ENCODE measurements at regions not wholly inside any gene's neighbourhood (a gene's known extent, or its start where the extent isn't known, plus 50 kb on each side); places are given as distances from the start of the nearest gene placed in this dataset.

DNA sequence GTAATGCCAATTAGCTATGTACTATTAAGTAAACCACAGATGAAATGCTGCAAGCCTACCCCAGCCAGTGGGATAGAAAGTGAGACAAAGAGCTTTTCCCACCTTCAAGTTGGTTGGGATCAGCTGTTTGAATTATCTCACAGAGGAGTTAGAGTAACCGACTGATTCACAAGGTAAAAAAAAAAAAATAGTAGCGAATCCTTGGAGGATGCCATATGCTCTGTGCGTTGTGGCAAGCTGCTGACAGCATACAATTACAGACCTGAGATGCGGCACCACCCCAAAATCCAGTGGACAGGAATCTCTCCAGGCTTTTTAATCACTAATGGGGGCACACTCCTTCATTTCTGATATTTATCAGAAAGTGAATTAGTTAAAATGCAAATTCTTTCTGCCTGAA is 157.0 kb upstream of the RMST start:
- H3K27ac ChIP-seq (ENCODE audit: low read length) = peak overlapping the region; percentile 24
- H4K20me1 ChIP-seq (ENCODE audit: insufficient read depth) = no peaks in the 10 kb centered on the region
- no peaks in the 10 kb centered on the region for H3K79me2 ChIP-seq (replicated peaks; ENCODE audit: insufficient read depth, low read length)
- H3K36me3 ChIP-seq (ENCODE audit: insufficient read depth, low read length) = no peaks in the 10 kb centered on the region
- no peak overlapping the region for H2AFZ ChIP-seq (ENCODE audit: low read depth, low read length)
- TF ChIP-seq, protein P1, sequence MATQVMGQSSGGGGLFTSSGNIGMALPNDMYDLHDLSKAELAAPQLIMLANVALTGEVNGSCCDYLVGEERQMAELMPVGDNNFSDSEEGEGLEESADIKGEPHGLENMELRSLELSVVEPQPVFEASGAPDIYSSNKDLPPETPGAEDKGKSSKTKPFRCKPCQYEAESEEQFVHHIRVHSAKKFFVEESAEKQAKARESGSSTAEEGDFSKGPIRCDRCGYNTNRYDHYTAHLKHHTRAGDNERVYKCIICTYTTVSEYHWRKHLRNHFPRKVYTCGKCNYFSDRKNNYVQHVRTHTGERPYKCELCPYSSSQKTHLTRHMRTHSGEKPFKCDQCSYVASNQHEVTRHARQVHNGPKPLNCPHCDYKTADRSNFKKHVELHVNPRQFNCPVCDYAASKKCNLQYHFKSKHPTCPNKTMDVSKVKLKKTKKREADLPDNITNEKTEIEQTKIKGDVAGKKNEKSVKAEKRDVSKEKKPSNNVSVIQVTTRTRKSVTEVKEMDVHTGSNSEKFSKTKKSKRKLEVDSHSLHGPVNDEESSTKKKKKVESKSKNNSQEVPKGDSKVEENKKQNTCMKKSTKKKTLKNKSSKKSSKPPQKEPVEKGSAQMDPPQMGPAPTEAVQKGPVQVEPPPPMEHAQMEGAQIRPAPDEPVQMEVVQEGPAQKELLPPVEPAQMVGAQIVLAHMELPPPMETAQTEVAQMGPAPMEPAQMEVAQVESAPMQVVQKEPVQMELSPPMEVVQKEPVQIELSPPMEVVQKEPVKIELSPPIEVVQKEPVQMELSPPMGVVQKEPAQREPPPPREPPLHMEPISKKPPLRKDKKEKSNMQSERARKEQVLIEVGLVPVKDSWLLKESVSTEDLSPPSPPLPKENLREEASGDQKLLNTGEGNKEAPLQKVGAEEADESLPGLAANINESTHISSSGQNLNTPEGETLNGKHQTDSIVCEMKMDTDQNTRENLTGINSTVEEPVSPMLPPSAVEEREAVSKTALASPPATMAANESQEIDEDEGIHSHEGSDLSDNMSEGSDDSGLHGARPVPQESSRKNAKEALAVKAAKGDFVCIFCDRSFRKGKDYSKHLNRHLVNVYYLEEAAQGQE (IDR thresholded peaks at IDR 0.05; ENCODE audit: borderline replicate concordance) = no peak
- TF ChIP-seq EZH2 (IDR thresholded peaks at IDR 0.05; ENCODE audit: borderline replicate concordance, insufficient read depth, low read length, poor library complexity, severe bottlenecking) (no peak), POLR2AphosphoS5 (IDR thresholded peaks at IDR 0.05) (no peak), SMC3 (conservative IDR thresholded peaks at IDR 0.05; ENCODE audit: poor library complexity) (no peak), RAD21 (conservative IDR thresholded peaks at IDR 0.05) (no peak), MXI1 (conservative IDR thresholded peaks at IDR 0.05; ENCODE audit: poor library complexity, severe bottlenecking) (no peak), TAF1 (IDR thresholded peaks at IDR 0.05; ENCODE audit: low read depth) (no peak), EP300 (conservative IDR thresholded peaks at IDR 0.05; ENCODE audit: poor library complexity, severe bottlenecking) (no peak)
- TF ChIP-seq, protein P2, sequence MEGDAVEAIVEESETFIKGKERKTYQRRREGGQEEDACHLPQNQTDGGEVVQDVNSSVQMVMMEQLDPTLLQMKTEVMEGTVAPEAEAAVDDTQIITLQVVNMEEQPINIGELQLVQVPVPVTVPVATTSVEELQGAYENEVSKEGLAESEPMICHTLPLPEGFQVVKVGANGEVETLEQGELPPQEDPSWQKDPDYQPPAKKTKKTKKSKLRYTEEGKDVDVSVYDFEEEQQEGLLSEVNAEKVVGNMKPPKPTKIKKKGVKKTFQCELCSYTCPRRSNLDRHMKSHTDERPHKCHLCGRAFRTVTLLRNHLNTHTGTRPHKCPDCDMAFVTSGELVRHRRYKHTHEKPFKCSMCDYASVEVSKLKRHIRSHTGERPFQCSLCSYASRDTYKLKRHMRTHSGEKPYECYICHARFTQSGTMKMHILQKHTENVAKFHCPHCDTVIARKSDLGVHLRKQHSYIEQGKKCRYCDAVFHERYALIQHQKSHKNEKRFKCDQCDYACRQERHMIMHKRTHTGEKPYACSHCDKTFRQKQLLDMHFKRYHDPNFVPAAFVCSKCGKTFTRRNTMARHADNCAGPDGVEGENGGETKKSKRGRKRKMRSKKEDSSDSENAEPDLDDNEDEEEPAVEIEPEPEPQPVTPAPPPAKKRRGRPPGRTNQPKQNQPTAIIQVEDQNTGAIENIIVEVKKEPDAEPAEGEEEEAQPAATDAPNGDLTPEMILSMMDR (IDR thresholded peaks at IDR 0.05; ENCODE audit: poor library complexity, severe bottlenecking) = no peak
- H3K9me3 ChIP-seq (ENCODE audit: low read length) = no peaks in the 10 kb centered on the region
- no peak overlapping the region for H3K9ac ChIP-seq (ENCODE audit: low read length)
- H3K27me3 ChIP-seq (ENCODE audit: insufficient read depth, low read depth, low read length) = no peaks in the 10 kb centered on the region
- no peak overlapping the region for H3K4me2 ChIP-seq (ENCODE audit: low read length)
- peaks cover 3% of the 10 kb centered on the region for H3F3A ChIP-seq (ENCODE audit: insufficient read depth, low read length, poor library complexity, severe bottlenecking)
- H3K4me3 ChIP-seq (ENCODE audit: low read length) = no peak overlapping the region
- no peaks in the 10 kb centered on the region for H3K9me2 ChIP-seq (ENCODE audit: insufficient read depth, low read length)

DNA sequence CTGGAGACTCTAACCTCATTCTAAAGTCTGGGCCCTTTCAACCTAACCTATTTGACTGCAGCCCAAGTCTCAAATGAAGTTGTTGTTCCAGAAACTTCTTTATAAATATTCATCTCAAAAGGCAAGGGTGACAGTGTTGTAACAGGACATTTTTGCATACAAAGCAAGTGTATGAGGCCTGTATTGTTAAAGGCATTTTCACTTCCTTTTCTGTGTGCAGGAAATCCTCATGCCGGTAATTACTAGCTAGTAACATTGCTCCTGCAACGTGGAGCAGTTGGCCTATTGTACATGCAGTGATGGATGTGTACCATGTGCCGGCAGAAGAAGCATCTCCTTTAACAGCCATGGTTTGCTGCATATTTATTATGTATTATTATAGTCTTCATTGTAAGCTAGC is 156.5 kb upstream of the RMST start:
- H3K4me2 ChIP-seq (ENCODE audit: low read length) = no peak overlapping the region
- no peak overlapping the region for H3K4me3 ChIP-seq (ENCODE audit: low read length)
- no peaks in the 10 kb centered on the region for H3K36me3 ChIP-seq (ENCODE audit: insufficient read depth, low read length)
- no peaks in the 10 kb centered on the region for H3K79me2 ChIP-seq (replicated peaks; ENCODE audit: insufficient read depth, low read length)
- no peak for TF ChIP-seq SMC3 (conservative IDR thresholded peaks at IDR 0.05; ENCODE audit: poor library complexity)
- H3K9ac ChIP-seq (ENCODE audit: low read length) = no peak overlapping the region
- H3K27me3 ChIP-seq (ENCODE audit: insufficient read depth, low read depth, low read length) = no peaks in the 10 kb centered on the region
- no peaks in the 10 kb centered on the region for H4K20me1 ChIP-seq (ENCODE audit: insufficient read depth)
- H3K27ac ChIP-seq (ENCODE audit: low read length) = peak overlapping the region; percentile 24
- peaks cover 3% of the 10 kb centered on the region for H3F3A ChIP-seq (ENCODE audit: insufficient read depth, low read length, poor library complexity, severe bottlenecking)
- no peaks in the 10 kb centered on the region for H3K9me2 ChIP-seq (ENCODE audit: insufficient read depth, low read length)
- H2AFZ ChIP-seq (ENCODE audit: low read depth, low read length) = no peak overlapping the region
- H3K9me3 ChIP-seq (ENCODE audit: low read length) = no peaks in the 10 kb centered on the region

All from neural cell (in vitro differentiated cells).